Caki2 (cell line): ENCODE measurements at regions not wholly inside any gene's neighbourhood (a gene's known extent, or its start where the extent isn't known, plus 50 kb on each side); places are given as distances from the start of the nearest gene placed in this dataset.

Experiments
- DNase-seq: peaks from one replicate; pipeline ENCODE4 v3.0.0-alpha.2; 2015; ENCODE audit warnings: low read depth
- in situ Hi-C: cut with HindIII; loops from 2 replicates; pipeline ENCODE4 v1.10.0; 2016; ENCODE audit warnings: low sequenced_read_pairs, low pct_unique_long_range_greater_than_20kb, mixed read lengths

DNA sequence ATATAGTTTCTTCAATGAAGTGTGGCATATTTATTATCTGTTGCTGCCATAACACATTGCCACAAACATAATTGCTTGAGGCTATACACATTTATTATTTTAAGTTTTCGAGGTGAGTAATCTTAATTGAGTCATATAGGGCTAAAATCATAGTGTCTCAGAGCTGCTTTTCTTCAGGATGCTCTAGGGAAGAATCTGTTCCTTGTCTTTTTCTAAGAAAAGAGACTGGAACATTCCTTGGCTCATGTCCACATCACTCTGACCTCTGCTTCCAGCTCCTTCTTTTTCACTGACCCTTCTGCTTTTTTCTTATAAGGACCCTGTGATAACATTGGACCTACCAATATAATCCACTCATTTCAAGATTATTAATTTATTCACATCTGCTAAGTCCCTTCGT, 632.4 kb upstream of the TYRP1 start:
- in situ Hi-C loops = no loop called here

GRCh38 chr9:12065050-12065449, 628.1 kb upstream of the TYRP1 start:
- DNase-seq = no peak
- in situ Hi-C loops = no loop called here

More for the DNA sequence above, 632.4 kb upstream of the TYRP1 start:
- DNase-seq = no peak

- no peak for DNase-seq
- in situ Hi-C loops = no loop called here
Measured at GRCh38 chr9:12065686-12066085, 627.5 kb upstream of the TYRP1 start.

GRCh38 chr9:12066455-12067035, 626.6 kb upstream of the TYRP1 start:
- DNase-seq = no peak
- in situ Hi-C loops = no loop called here

DNA sequence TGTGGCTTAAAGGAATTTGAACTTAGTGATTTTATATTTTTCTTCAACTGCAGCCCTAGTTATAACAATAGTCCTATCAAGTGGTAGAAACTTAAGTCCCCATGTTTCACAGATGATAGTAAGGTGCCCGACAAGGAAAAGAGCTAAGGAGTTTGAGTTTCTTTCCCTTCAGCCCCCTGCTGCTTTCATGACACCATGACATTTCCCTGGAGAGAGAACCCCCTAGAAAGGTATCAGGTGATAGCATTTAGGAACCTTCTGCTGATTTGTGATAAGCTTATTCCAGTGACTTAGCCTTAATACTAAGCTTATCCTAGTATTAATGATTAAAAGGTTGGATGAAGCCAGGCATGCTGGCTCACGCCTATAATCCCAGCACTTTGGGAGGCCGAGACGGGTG, 623.8 kb upstream of the TYRP1 start:
- in situ Hi-C loops = no loop called here
- no peak for DNase-seq

DNA sequence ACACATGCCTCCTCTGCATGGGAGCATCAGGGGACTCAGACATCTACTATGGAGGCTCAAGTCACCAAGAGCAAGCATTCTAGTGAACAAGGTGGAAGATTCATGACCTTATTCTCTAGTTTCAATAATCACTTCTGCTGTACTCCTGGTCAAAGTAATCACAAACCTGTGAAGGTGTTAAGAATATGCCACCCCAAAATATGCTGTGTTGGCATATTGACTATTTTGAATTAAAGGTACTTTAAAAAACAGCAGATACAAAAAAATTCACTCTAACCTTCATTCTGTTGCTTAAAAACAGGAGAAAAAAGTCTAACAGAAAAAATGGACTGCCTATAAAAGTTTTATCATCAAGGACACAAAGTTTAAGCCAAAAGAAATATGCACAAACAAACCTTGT, 607.8 kb upstream of the TYRP1 start:
- in situ Hi-C loops = no loop called here
- no peak for DNase-seq

GRCh38 chr9:12091865-12092527, 601.2 kb upstream of the TYRP1 start:
- in situ Hi-C loops = no loop called here
- no peak for DNase-seq

GRCh38 chr9:12094046-12094445, 599.1 kb upstream of the TYRP1 start:
- no peak for DNase-seq
- in situ Hi-C loops = no loop called here

DNA sequence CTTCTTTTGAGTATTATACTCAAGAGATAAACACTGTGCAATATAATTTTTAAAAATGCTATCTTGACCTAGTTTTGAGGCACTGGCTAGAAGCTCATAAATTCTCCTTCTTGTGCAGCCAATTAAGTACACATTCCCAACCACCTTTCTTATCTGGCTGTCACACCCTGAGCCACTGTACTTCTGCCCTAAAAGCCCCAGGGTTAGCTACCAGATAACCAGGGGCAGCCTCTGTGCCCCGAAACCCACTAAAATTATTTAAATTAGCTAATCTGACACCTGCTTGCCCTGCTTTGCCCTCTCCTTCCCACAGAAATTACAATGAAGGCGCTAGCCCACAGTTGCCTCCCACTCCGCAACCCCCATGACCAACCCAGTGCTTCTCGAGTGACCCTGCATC, 597.3 kb upstream of the TYRP1 start:
- in situ Hi-C loops = no loop called here
- no peak for DNase-seq

DNA sequence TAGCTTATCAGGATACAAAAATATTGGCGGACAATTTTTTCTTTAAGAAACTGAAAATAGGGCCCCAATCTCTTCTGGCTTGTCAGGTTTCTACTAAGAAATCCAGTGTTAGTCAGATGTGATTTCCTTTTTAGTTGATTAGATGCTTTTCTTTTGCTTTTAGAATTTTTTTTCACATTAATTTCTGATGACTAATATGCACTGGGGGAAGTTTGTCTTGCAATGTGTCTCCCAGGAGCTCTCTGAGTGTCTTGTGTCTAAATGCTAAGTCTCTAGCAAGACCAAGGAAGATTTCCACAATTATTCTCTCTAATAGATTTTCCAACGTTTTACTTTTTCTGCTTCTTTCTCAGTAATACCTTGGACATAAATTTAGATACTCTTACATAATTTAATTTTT, 559.8 kb upstream of the TYRP1 start:
- DNase-seq = no peak
- in situ Hi-C loops = no loop called here

- no peak for DNase-seq
- in situ Hi-C loops = no loop called here
Measured at GRCh38 chr9:12141422-12141821, 551.8 kb upstream of the TYRP1 start.

DNA sequence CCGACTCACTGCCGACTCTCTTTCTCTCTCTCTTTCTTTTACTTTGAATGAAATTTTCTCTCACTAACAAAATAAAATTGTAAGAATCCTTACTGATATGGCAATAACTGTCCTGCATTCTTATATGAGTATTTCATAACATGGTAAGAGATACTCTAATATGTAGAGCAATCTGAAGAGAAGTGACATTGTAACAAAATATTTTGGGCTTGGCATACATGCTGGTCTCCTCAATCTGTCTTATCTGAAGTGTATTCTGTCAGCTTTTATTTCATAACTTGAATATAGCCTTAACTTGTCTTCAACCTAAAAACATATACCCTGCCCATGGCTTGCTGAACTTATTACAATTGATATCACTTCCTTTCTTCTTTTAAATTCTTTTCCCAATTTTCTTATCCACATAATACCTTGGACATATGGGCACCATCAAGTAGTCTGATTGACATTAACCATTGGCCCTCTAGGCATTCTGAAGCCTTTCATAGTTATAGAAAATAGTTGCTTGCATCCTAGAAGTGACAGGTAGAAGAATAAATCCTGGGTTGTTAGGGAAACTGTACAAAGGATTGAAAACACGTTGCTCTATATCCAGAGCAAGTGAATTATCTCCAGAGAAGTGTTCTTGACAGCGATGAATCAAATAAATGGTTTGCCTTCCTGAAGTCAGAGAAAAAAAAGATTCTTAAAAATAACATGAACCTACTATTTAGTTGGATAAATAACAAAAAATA, 537.6 kb upstream of the TYRP1 start:
- in situ Hi-C loops = no loop called here
- DNase-seq = no peak

- no peak for DNase-seq
- in situ Hi-C loops = no loop called here
Measured at GRCh38 chr9:12162181-12162815, 530.9 kb upstream of the TYRP1 start.

DNA sequence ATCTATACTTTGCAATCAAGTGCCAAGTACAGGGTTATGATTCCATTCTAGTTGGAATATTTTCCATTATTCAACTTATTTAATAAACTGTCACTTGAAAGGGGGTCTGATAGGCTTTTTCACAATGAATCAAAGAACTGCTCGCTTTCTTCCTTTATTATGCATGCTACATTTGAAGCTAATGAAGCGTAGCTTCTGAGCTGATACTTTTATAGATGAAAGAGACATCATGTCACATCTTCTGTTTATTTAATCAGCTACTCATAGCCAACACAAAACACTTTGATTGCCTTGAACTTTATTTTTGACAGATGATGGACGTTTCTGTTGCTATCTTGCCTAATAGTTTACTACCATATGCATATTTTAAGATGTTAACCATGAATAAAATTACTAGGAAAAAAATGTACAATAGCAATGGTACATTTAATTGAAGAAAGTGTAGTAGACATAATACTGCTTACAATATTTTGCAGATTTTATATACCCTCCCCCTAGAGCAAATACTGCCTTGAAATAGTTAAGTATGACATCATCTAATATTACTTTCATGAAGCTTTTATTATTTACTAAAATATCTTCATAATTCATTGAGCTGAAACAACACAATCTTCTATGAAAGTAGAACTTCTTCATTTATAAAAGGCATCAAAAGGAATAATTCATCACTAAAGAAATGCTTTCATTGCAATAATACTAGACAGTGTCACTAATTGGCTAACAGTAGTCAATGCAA, 529.3 kb upstream of the TYRP1 start:
- DNase-seq = no peak
- in situ Hi-C loops = no loop called here

GRCh38 chr9:12166518-12166917, 526.7 kb upstream of the TYRP1 start:
- no peak for DNase-seq
- in situ Hi-C loops = no loop called here

- DNase-seq = no peak
- in situ Hi-C loops = no loop called here
Measured at GRCh38 chr9:12170456-12170855, 522.7 kb upstream of the TYRP1 start.

DNA sequence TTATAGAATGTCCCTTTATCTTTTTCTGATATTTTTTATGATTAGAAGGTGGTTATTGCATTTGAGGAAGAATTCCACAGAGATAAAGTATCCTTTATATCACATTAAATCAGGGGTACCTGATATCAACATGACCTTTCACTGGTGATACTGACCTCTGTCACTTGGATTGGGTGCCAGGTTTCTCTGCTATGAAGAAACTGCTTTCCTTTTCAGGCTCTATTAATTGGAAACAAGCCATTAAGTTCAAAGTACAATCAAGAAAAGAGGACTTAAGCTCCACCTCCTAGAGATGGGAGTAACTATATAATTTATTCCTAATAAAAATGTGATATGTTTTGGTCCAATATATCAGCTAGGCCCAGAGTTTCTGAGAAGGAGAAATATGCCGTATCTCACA, 514.6 kb upstream of the TYRP1 start:
- DNase-seq = no peak
- in situ Hi-C loops = no loop called here

DNA sequence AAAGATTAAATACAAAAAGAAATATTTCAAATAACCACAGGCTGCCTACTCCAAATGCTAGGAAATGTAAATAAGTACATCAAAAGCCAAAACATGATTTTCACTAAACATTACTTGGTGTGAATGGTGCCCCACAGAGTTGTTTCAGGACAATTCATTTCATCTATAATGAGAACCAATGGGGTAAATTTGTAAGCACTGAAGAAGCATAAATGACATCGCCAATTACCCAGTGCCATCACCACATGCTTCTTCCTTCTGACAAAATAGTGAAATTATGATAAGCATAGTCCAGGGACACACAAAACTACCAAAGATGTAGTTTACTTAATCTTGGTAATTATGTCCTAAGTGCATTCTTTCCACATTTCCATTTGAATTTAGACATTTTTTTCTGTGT, 510.4 kb upstream of the TYRP1 start:
- no peak for DNase-seq
- in situ Hi-C loops = no loop called here

DNA sequence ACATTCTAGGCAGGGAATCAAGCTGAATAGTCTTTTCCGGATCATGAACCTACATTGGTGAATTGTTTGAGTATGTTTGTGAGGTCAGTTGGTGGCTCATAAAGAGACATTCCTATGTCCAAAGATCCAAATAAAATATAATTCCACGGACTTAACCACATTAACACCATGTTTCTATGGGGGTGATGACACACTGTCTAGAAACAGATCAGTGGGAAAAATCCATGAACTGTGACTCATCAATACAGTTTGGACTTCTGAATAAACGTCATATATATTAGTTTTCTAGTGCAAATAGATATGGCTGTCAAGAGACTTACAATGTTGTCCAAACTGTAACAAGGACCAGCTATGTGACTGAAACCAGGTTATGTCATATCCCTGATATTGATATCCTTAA, 509.9 kb upstream of the TYRP1 start:
- in situ Hi-C loops = no loop called here
- DNase-seq = no peak
